ENCODE measurements at regions not wholly inside any gene's neighbourhood (a gene's known extent, or its start where the extent isn't known, plus 50 kb on each side); places are given as distances from the start of the nearest gene placed in this dataset.
"Not testable (repeated sequence)": the region's sequence is repeated elsewhere in the genome, so short reads cannot be mapped to it uniquely, and the experiment has no call there.

- DNase-seq (ENCODE audit: low read depth): no peak
These were observed 98.1 kb downstream of the CCDC71L start for GRCh38 chr7:106562711-106563366.

- DNase-seq (ENCODE audit: low read depth): no peak
These were observed 99.1 kb downstream of the CCDC71L start for GRCh38 chr7:106561666-106562411.

- DNase-seq (ENCODE audit: low read depth): no peak
These were observed 99.8 kb downstream of the CCDC71L start for GRCh38 chr7:106561151-106561550.

GRCh38 chr7:106560482-106560881 is 100.5 kb downstream of the CCDC71L start:
- DNase-seq (ENCODE audit: low read depth): no peak

- DNase-seq (ENCODE audit: low read depth): not testable (repeated sequence)
These were observed 104.7 kb downstream of the CCDC71L start for GRCh38 chr7:106556244-106556643.

GRCh38 chr7:106554623-106555022 is 106.3 kb downstream of the CCDC71L start:
- DNase-seq (ENCODE audit: low read depth): not testable (repeated sequence)

- no peak for DNase-seq (ENCODE audit: low read depth)
These were observed 107.5 kb downstream of the CCDC71L start for GRCh38 chr7:106553446-106553836.

- no peak for DNase-seq (ENCODE audit: low read depth)
These were observed 108.1 kb downstream of the CCDC71L start for GRCh38 chr7:106552645-106553445.

- DNase-seq (ENCODE audit: low read depth): no peak
These were observed 109.0 kb downstream of the CCDC71L start for GRCh38 chr7:106551936-106552335.

- DNase-seq (ENCODE audit: low read depth): no peak
These were observed 112.5 kb downstream of the CCDC71L start for GRCh38 chr7:106548491-106548890.

- no peak for DNase-seq (ENCODE audit: low read depth)
These were observed 115.7 kb downstream of the CCDC71L start for GRCh38 chr7:106545275-106545674.

- DNase-seq (ENCODE audit: low read depth): no peak
These were observed 117.7 kb downstream of the CCDC71L start for GRCh38 chr7:106543221-106543757.

- DNase-seq (ENCODE audit: low read depth): peak; percentile 86
These were observed 118.3 kb downstream of the CCDC71L start for GRCh38 chr7:106542550-106543220.

GRCh38 chr7:106538638-106539037 is 122.3 kb downstream of the CCDC71L start:
- DNase-seq (ENCODE audit: low read depth): peak; percentile 62

GRCh38 chr7:106537119-106537518 is 123.8 kb downstream of the CCDC71L start:
- no peak for DNase-seq (ENCODE audit: low read depth)

GRCh38 chr7:106536079-106536478 is 124.9 kb downstream of the CCDC71L start:
- no peak for DNase-seq (ENCODE audit: low read depth)

- DNase-seq (ENCODE audit: low read depth): no peak
These were observed 125.6 kb downstream of the CCDC71L start for GRCh38 chr7:106535234-106535932.

- DNase-seq (ENCODE audit: low read depth): no peak
These were observed 126.6 kb downstream of the CCDC71L start for GRCh38 chr7:106534271-106534846.

GRCh38 chr7:106530183-106530582 is 130.8 kb downstream of the CCDC71L start:
- not testable (repeated sequence) for DNase-seq (ENCODE audit: low read depth)

- DNase-seq (ENCODE audit: low read depth): not testable (repeated sequence)
These were observed 134.3 kb downstream of the CCDC71L start for GRCh38 chr7:106526617-106527016.

GRCh38 chr7:106524690-106525059 is 136.3 kb downstream of the CCDC71L start:
- no peak for DNase-seq (ENCODE audit: low read depth)
